Upper lobe of left lung (tissue), 4 donors: ENCODE measurements at regions not wholly inside any gene's neighbourhood (a gene's known extent, or its start where the extent isn't known, plus 50 kb on each side); places are given as distances from the start of the nearest gene placed in this dataset.

Experiments
- CTCF ChIP-seq, 6 experiments: fragments of 450-650 bp in 4 of 6; fragments of 200-600 bp in 2 of 6; sonication (generic) in 2 of 6; IDR thresholded peaks; one replicate each; pipeline ENCODE4 v1.5.1; 2016 to 2019; ENCODE audit warnings: antibody characterized with exemption in 6 of 6
- POLR2A ChIP-seq, 4 donors: fragments of 450-650 bp; IDR thresholded peaks; one replicate each; pipeline ENCODE4 v1.5.1; 2016 to 2017; ENCODE audit warnings: antibody characterized with exemption in 4 of 4, mild to moderate bottlenecking in 2 of 4
- POLR2AphosphoS5 ChIP-seq, 2 donors: sonication (generic); formaldehyde crosslinking; IDR thresholded peaks; one replicate each; pipeline ENCODE4 v1.5.1; 2017; ENCODE audit warnings: antibody characterized with exemption in 2 of 2

DNA sequence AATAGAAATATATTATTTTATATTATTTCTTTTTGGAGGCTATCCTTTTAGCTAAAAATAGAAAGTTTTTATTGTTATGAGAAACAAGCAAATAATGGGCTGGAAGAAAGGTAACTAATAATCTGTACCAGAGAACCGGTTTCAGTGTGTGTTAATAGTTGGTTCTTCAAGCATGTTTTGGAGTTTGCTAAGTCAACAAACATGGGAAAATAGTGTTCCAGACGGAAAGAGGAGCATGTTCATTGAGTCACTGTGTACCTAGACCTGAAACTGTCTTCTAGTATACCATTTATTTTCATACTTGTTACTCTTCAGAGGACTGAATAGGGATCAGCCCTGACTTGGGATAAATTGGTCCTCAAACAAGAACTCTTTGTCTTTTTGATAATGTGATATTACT, 134.5 kb upstream of the CWC22 start:
- no peak for TF ChIP-seq CTCF (IDR thresholded peaks at IDR 0.05)
- TF ChIP-seq POLR2A (IDR thresholded peaks at IDR 0.05): no peak
- TF ChIP-seq POLR2AphosphoS5 (IDR thresholded peaks at IDR 0.05): no peak
